SK-N-SH (cell line): ENCODE measurements at regions not wholly inside any gene's neighbourhood (a gene's known extent, or its start where the extent isn't known, plus 50 kb on each side); places are given as distances from the start of the nearest gene placed in this dataset.

Experiments
- CTCF ChIA-PET: fragments of 300-600, 350-600 bp; formaldehyde crosslinking; extraction: SDS; loops from one replicate; lab custom pipeline; 2021; lab: Yijun Ruan, JAX
- POLR2A ChIA-PET: fragments of 350-600 bp; sonication (Branson Sonifier 250); formaldehyde crosslinking; extraction: SDS; loops from one replicate; lab custom pipeline; 2020; ENCODE audit warnings: antibody characterized with exemption, inconsistent platforms; lab: Yijun Ruan, JAX
- DNase-seq: peaks from one replicate; pipeline ENCODE4 v3.0.0; 2012
- H2AFZ ChIP-seq: fragments of 200-600 bp; sonication (generic); 2 replicates; pipeline ENCODE4 v1.8.1; 2016; ENCODE audit warnings: antibody characterized with exemption, mild to moderate bottlenecking, low read depth
- H3F3A ChIP-seq: fragments of 200-600 bp; sonication (generic); replicated peaks from 2 replicates; pipeline ENCODE3; 2016; ENCODE audit warnings: antibody characterized with exemption, mild to moderate bottlenecking; ENCODE audit not compliant: insufficient read depth
- H3K27ac ChIP-seq, 2 experiments: fragments of 200-500 bp in 1 of 2; fragments of 200-600 bp in 1 of 2; sonication (Bioruptor generic) in 1 of 2; sonication (generic), shearing (Covaris generic) in 1 of 2; 2 replicates each; pipeline versions ENCODE4 v1.5.1 to v1.6.1; 2014 to 2016; ENCODE audit warnings: low read depth in 2 of 2, inconsistent platforms in 1 of 2, low read length in 1 of 2, mild to moderate bottlenecking in 1 of 2, mixed read lengths in 1 of 2
- H3K27me3 ChIP-seq: fragments of 200-600 bp; sonication (generic), shearing (Covaris generic); 2 replicates; pipeline ENCODE4 v1.6.1; 2016; ENCODE audit warnings: mixed run types; ENCODE audit not compliant: insufficient read depth
- H3K36me3 ChIP-seq, 2 experiments: fragments of 200-500 bp in 1 of 2; fragments of 200-600 bp in 1 of 2; sonication (Bioruptor generic) in 1 of 2; sonication (generic) in 1 of 2; replicated peaks in 1 of 2; 2 replicates each; pipeline versions ENCODE3 to v1.5.1; 2014 to 2016; ENCODE audit warnings: low read length in 1 of 2, mild to moderate bottlenecking in 1 of 2; ENCODE audit not compliant: insufficient read depth in 2 of 2, control insufficient read depth in 1 of 2
- H3K4me1 ChIP-seq, 2 experiments: fragments of 200-500 bp in 1 of 2; fragments of 200-600 bp in 1 of 2; sonication (Bioruptor generic) in 1 of 2; sonication (generic), shearing (Covaris generic) in 1 of 2; 2 replicates each; pipeline versions ENCODE4 v1.5.1 to v1.6.1; 2014 to 2016; ENCODE audit warnings: low read depth in 1 of 2, low read length in 1 of 2, mixed run types in 1 of 2; ENCODE audit not compliant: insufficient read depth in 2 of 2, control insufficient read depth in 1 of 2
- H3K4me2 ChIP-seq: fragments of 200-600 bp; sonication (generic), shearing (Covaris generic); 2 replicates; pipeline ENCODE4 v1.6.1; 2017; ENCODE audit warnings: mixed run types
- H3K4me3 ChIP-seq, 2 experiments: fragments of 200-500 bp in 1 of 2; fragments of 200-600 bp in 1 of 2; sonication (Bioruptor generic) in 1 of 2; sonication (generic), shearing (Covaris generic) in 1 of 2; 2 replicates each; pipeline versions ENCODE4 v1.5.1 to v1.8.1; 2014 to 2016; ENCODE audit warnings: low read depth in 2 of 2, inconsistent platforms in 1 of 2, low read length in 1 of 2, mild to moderate bottlenecking in 1 of 2, mixed read lengths in 1 of 2, moderate library complexity in 1 of 2
- H3K79me2 ChIP-seq: fragments of 200-600 bp; sonication (generic); 2 replicates; pipeline ENCODE4 v1.8.1; 2017; ENCODE audit warnings: mild to moderate bottlenecking; ENCODE audit not compliant: insufficient read depth
- H3K9ac ChIP-seq: fragments of 200-600 bp; sonication (generic); 2 replicates; pipeline ENCODE4 v1.6.1; 2017; ENCODE audit warnings: mixed run types
- H3K9me2 ChIP-seq: fragments of 200-600 bp; sonication (generic); 2 replicates; pipeline ENCODE4 v1.6.1; 2017; ENCODE audit warnings: mixed run types
- H3K9me3 ChIP-seq: fragments of 200-600 bp; sonication (generic); 2 replicates; pipeline ENCODE4 v1.6.1; 2017; ENCODE audit warnings: mixed run types, mild to moderate bottlenecking, moderate library complexity
- H4K20me1 ChIP-seq: fragments of 200-600 bp; sonication (generic); 2 replicates; pipeline ENCODE4 v1.6.1; 2017; ENCODE audit warnings: mild to moderate bottlenecking, mixed run types; ENCODE audit not compliant: insufficient read depth
- CHD2 ChIP-seq: fragments of 150-350 bp; IDR thresholded peaks from 2 replicates; pipeline ENCODE4 v1.6.1; 2018; ENCODE audit warnings: low read length; ENCODE audit not compliant: partially characterized antibody
- CTCF ChIP-seq: fragments of 200-600 bp; sonication (generic); IDR thresholded peaks from 2 replicates; pipeline ENCODE4 v1.6.1; 2017; ENCODE audit warnings: antibody characterized with exemption, mild to moderate bottlenecking, moderate library complexity
- EP300 ChIP-seq, 2 experiments: IDR thresholded peaks; 2 replicates each; pipeline versions ENCODE4 v1.4.0 to v1.6.1; 2012; ENCODE audit warnings: borderline replicate concordance in 1 of 2, low read depth in 1 of 2, low read length in 1 of 2
- FOXJ3 ChIP-seq: sonication (generic); formaldehyde crosslinking; IDR thresholded peaks from 2 replicates; pipeline ENCODE4 v1.5.1; 2020; ENCODE audit warnings: mild to moderate bottlenecking, missing genetic modification reagents
- GABPA ChIP-seq: IDR thresholded peaks from 2 replicates; pipeline ENCODE4 v1.4.0; 2012; ENCODE audit warnings: low read depth, mild to moderate bottlenecking
- JUND ChIP-seq: IDR thresholded peaks from 2 replicates; pipeline ENCODE4 v1.4.0; 2012
- MEF2A ChIP-seq: IDR thresholded peaks from 2 replicates; pipeline ENCODE4 v1.4.0; 2012; ENCODE audit warnings: low read depth, borderline replicate concordance
- MXI1 ChIP-seq: IDR thresholded peaks from 2 replicates; pipeline ENCODE4 v1.6.1; 2012; ENCODE audit warnings: mild to moderate bottlenecking, low read depth, low read length, improper control_type of control experiment
- NFIC ChIP-seq: IDR thresholded peaks from 2 replicates; pipeline ENCODE4 v1.4.0; 2012; ENCODE audit warnings: borderline replicate concordance
- NRF1 ChIP-seq: IDR thresholded peaks from 2 replicates; pipeline ENCODE4 v1.6.1; 2012; ENCODE audit warnings: low read depth, mild to moderate bottlenecking, low read length
- PBX3 ChIP-seq: IDR thresholded peaks from 2 replicates; pipeline ENCODE4; 2012
- RAD21 ChIP-seq: IDR thresholded peaks from 2 replicates; pipeline ENCODE4 v1.6.1; 2012; ENCODE audit warnings: mild to moderate bottlenecking, low read length
- RCOR1 ChIP-seq: fragments of 150-350 bp; IDR thresholded peaks from 2 replicates; pipeline ENCODE4 v1.6.1; 2017; ENCODE audit warnings: antibody characterized with exemption, low read length
- REST ChIP-seq: IDR thresholded peaks from 2 replicates; pipeline ENCODE4 v1.6.1; 2012; ENCODE audit warnings: mild to moderate bottlenecking, low read depth, low read length, moderate library complexity
- RXRA ChIP-seq: IDR thresholded peaks from 2 replicates; pipeline ENCODE4 v1.4.0; 2012; ENCODE audit warnings: low read depth, mild to moderate bottlenecking, borderline replicate concordance
- SMC3 ChIP-seq: IDR thresholded peaks from 2 replicates; pipeline ENCODE4 v1.6.1; 2012; ENCODE audit warnings: low read depth, low read length, improper control_type of control experiment
- TCF12 ChIP-seq: IDR thresholded peaks from 2 replicates; pipeline ENCODE4 v1.4.0; 2012
- USF1 ChIP-seq: IDR thresholded peaks from 2 replicates; pipeline ENCODE4 v1.4.0; 2012; ENCODE audit warnings: low read depth, borderline replicate concordance
- WGBS: methylation state at CpG from one replicate; pipeline ENCODE4 v1.1.6; 2017; ENCODE audit warnings: low lambda C conversion rate; 5-methylcytosine and 5-hydroxymethylcytosine counted together

- TF ChIP-seq MEF2A (0 out of 2 replicates have a peak, but pooled peaks have one; percentile 9), EP300 (IDR thresholded peaks at IDR 0.05; ENCODE audit: borderline replicate concordance in 1 of 2, low read depth in 1 of 2, low read length in 1 of 2) (peak; percentile 56 to 59; a peak in 2 of 4 replicates), TCF12 (peak; percentile 96), RAD21 (no peak), PBX3 (peak; percentile 81), USF1 (no peak), GABPA (no peak), NRF1 (no peak)
These were observed 656.1 kb upstream of the NEGR1 start (continued) for GRCh38 chr1:72938408-72938807.

- Histone ChIP-seq H3K4me2 (peak overlapping the region; percentile 21; the same call in 1 of the 2 replicates), H3K4me1 (peaks cover 0 to 8% of the 10 kb centered on the region in 2 experiments; a peak in 1 of 4 replicates), H3K9me3 (no peaks in the 10 kb centered on the region), H3F3A (no peaks in the 10 kb centered on the region), H3K79me2 (no peaks in the 10 kb centered on the region), H4K20me1 (no peaks in the 10 kb centered on the region), H3K9ac (no peak overlapping the region), H3K4me3 (no peak overlapping the region), H3K27ac (peak overlapping the region; percentile 11 to 31; a peak in 2 of 4 replicates), H2AFZ (no peak overlapping the region), H3K27me3 (no peaks in the 10 kb centered on the region), H3K36me3 (no peaks in the 10 kb centered on the region), H3K9me2 (no peaks in the 10 kb centered on the region)
- no peak for DNase-seq
- POLR2A ChIA-PET = no interaction called here
- CTCF ChIA-PET = no interaction called here
- TF ChIP-seq FOXJ3 (CRISPR knock-in tag) = no peak
- no peak for TF ChIP-seq NRF1
- no peak for TF ChIP-seq MXI1
- no peak for TF ChIP-seq RXRA
- TF ChIP-seq USF1 = no peak
- TF ChIP-seq SMC3 = no peak
- TF ChIP-seq RAD21 = no peak
- no peak for TF ChIP-seq NFIC
- TF ChIP-seq CTCF = no peak
- no peak for TF ChIP-seq CHD2
- TF ChIP-seq REST = no peak
- no peak for TF ChIP-seq JUND
- no peak for TF ChIP-seq RCOR1
- WGBS = 0% methylated on average over 1 of the region's 1 CpG
These were observed 655.6 kb upstream of the NEGR1 start for GRCh38 chr1:72937905-72938304.
